ENCODE measurements at regions not wholly inside any gene's neighbourhood (a gene's known extent, or its start where the extent isn't known, plus 50 kb on each side); places are given as distances from the start of the nearest gene placed in this dataset.

DNA sequence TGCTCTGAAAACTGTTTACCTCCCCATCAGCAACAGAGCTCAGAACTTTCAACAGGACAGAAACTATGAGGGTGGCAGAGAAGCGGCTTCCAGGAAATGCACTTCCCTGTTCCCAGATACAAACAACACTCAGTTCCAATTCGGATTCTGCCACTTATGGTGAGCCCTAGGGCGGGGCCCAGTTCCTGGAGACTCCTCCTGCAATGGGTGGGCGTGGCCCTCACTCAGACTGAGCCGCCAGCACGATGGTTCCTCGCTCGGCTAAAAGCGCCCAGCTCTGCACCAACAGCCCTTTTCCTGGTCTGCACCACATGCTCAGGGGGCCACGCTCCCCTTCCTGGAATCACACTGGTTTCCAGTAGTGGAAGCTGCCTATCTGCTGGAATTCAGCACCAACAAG lies 314.1 kb downstream of the CTTN start:
- DNase-seq = no peak

DNA sequence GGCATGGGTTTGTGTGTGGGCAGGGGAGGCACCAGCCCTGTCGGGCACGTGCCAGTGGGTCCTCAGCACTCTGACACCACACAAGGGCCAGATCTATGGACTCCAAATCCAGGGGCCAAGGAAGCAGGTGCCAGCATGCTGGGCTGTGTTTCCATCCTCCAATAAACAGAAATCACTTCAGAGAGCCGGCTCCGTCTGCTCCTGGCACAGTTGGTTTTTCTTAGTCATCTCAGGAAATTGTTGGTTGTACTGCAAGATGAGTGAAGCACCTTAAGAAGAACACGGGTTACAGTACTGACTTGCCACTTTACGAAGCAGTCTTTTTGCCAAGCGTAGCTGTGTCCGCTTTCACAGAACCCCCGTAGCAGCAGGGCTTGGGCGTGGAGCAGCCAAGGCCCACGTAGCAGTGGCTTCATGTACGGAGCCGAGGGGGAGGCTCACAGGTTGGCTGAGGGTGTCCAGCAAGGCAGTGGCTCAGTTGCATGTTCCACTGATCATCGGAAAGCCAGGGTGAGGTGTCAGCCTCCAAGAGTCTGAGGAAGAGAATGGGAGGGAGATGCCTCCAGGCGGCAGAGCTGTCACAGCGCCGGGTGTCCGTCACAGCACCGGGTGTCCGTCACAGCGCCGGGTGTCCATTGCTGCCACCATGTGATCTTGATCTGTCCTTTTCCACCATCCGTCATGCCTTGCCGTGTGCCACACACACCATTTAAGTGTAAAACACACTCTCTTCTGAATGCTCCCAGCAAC lies 314.9 kb downstream of the CTTN start:
- no peak for DNase-seq

DNA sequence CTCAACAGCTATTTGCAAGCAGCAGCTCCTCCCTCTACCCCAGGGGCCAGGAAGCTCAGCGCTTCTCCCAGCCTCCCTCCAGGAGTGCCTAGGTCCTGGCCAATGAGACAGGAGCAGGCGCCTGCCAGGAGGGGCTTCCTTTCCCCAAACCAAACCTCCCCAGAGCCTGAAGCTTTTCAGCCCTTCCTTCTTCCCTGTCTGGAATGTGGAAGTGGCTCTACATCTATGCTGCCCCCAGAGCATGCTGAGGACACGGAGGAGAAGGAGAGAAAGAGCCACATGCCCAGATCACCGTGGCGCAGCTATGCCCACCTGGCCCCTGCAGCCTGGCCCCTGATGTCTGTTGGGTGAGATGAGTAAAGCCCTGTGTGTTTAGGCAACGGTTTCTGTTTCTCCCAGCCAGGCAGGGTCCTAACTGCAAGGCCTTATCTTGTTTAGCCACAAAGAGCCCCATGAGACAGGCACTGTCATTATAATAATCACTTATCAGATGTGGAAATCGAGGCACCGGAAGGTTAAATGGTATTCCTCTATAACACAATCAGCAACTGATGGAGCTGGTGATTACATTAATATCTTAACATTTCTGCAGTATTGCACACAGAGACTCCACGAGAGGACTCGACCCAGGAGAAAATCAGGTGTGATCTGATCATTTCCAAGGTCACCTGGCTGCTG lies 315.8 kb downstream of the CTTN start:
- no peak for DNase-seq

DNA sequence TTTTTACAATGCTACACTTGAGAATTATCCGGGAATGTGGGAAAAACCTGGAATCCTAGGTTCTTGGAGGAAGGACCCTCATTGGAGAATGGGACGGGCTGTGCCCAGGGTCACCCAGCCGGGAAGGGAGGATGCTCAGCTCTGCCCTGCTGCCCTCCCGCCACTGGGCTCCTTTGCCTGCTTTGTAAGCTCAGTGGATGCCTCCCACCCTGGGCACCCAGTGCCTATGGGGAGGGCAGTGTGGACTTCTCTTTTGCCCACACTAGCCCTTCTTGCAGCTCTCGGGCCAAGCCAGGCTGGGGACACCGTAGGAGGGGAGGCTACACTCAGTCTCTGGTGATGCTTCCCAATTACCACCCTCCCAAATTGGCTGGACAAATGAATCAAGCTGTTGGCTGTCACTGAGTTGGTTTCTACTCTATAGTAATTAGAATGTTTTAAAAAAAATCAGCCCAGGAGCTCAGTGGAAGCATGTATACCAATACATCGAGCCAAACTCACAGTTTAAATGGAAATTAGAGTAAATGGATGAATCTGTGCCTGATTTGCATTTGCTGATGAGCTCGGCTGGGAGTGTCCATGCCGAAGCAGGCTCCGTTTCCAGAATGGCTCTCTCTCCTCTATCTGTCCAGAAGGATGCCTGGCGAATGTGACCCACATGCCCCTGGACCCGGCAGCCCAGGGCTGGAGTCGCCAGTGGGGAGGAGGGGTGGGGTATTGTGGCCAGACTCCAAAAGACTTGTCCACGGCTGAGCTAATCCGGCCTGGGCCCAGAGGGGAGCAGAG lies 317.0 kb downstream of the CTTN start:
- no peak for DNase-seq

DNA sequence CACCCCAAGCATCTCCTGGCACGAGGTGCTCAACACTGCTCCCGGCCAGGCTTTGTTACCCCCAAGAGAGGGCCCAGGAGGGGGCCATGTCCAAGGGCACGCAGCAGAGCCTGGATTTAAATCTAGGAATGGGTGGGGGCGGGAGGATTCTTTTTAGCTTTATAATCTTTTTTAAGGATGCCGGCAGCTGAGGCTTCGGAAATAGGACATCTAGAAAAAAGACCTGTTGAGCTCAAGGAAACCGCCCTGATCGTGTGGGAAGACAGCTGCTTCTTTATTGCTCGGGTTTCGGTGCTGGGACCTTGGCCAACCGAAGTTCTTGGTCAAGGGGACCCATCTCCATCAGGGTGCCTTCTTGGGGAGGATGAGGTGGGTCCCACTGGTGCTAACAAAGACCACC lies 317.9 kb downstream of the CTTN start:
- no peak for DNase-seq

DNA sequence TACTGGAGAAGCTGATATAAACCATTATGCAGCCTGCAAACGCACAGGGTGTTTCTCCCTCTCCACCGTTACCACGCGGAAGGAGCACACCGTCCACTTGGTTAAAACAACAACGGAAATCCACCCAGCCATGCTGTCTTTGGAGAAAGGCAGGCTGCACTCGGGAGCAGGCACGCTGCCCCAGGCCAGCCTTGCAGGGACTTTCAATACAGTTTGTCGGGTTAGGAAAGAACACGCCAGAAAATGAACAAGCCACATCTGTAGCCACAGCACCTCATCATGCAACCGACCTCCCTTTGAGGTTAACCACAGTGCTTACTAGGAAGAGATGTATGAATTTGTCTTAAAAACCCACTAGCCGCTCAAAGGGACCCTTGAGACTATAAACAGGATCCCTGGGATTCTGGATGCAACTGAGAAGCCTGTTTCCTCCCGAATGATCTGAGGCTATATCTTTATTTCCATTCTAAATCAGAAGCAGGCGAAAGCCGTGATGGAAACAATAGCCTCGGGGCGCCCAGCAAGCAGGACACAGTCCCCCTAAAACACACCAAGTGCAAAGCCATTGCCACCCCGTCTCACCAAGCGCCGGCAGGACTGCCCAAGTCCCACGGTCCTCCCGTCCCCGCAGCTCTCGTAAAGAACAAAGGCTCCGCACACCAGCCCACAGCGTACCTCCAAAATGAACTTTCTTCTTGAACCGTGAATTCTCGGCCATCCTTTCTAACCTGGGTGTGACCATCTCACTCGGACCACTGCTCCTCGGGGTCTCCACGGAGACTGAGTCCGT lies 318.9 kb downstream of the CTTN start:
- DNase-seq = no peak

DNA sequence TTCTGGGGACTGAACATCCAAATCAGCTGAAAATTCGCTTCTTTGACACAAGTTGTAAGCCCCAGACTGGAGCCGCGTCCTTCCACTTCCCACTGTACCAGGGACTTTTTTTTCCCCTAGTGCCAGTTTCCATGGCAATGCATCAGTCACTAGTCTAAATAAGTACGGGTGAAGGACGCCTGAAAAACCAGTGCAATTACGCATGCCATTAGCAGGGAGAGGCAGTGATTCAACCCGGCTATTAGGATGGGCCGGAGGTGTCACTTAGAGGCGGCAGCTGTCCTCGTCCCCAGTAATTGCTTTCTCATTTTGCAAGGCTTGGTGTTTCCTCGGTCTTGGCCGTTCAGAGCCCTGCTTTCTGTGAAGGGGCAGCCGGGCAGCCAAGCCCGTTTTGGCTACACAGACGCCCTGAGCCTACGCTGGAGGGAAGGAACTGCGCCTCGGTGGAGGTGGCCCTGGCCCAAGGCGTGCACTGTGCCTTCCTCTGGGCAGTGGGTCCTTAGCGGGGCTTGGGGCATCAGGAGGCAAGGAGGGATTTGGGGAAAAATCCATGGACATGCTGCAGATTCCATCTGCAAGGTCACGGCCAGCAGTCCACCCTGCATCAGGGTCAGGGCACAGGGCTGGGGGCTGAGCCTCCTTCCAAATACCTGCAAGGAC lies 319.7 kb downstream of the CTTN start:
- DNase-seq = no peak

DNA sequence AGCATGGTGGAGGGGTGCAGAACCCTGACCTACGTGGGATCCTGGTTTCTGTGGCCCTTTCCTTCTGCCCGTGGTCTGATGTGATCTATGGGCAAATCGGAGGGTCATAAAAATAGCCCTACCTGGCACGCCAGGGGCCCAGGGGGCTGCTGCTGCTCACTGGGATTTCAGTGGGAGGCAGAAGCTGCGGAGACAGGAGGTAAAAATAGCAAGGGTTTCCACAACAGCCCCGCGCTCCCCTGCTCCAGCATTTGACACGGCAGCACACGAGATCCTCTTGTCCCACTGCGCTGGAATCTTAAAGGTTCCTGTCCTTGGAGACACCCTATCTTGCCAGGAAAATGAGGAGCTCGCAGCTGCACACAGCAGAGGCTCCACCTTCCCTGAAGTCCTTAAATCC lies 321.2 kb downstream of the CTTN start:
- no peak for DNase-seq

DNA sequence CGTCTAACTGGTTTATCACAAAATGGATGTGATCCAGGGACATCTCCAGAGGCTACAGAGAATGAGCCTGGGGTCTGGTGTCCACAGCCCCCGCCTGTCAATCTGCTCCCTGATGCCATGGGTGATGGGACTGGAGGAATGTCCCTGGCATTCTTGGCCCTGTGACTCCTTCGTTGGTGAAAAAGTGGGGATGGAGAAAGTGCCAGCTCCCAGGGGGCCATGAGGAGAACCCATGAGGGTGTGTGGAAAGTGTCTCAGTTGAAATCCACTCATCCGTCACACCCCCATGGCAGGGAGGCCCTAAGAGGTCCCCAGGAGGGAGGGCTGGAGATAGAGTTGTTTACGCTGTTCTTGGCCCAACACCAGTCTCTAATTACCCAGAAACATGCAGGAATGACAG lies 322.0 kb downstream of the CTTN start:
- no peak for DNase-seq

DNA sequence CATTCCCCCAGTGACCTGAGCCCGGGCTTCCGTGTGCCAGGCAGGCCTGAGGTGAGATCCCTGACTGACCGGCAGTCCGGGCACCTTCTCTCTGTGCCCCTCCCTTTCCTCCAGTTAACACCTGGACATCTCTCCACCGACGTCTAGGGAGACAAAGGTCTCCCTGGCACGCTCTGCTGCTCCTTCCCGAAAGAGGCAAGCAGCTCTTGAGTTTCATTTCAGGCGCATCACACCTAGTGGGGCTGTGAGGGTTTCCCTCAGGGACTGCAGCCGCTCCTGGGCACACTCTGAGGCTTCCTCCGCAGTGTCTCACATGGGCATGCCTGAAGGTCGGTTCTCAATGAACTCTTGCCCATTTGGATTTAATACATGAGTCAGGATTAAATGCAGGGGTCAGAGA lies 322.7 kb downstream of the CTTN start:
- no peak for DNase-seq

DNA sequence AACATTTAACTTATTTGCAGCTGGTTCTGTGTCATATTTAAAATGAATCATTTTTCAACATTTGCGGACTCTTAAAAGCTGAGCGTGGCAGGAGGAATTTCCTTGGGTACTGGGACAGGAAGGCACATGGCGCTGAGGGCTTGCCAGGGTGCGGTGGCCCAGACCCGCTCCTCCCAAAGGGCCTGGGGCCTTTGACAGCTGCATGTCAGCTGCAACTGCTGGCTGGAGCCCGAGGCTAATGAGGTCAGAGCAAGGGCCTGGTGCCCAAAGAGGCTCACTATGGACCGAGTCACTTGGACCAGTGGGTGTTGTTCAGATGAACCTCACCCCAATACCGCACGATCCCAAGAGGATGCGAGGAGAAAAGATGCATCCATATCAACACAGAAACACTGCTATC lies 326.9 kb downstream of the CTTN start:
- no peak for DNase-seq

DNA sequence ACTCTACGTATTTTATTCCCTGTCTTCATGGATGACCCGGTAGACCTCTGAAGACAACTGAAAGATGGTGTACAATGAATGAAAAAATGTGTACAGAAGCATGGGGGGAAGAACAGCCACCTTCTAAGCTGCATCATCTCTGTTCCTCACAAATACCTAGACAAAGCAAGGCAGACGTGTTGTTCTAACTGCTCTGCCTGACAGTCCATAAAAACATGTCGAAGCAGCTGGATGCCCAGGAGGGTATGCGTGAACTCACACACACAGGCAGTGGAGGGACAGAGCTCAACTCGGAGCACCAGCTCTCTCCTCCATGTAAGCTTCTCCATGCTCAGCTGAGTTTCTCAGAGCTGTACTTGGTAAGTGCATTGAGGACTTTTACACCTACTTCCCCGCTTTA lies 327.4 kb downstream of the CTTN start:
- DNase-seq = no peak

DNA sequence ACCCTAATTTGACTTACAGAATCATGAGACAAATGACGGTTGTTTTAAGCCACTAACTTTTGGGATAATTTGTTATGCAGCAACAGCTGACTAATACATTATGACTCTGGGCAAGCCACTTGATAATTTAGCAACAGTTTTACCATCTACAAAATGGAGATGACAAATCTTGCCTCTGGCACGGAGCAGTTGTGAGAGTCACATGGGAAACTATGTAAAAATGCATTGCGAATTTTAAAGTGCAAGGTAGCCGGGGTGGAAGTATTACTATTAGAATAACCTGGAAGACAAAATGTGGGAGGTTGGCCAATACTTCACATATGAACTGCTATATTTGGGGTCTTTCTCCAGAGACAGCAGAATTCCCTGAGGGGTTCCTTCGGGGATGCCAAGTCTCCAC lies 328.7 kb downstream of the CTTN start:
- no peak for DNase-seq

DNA sequence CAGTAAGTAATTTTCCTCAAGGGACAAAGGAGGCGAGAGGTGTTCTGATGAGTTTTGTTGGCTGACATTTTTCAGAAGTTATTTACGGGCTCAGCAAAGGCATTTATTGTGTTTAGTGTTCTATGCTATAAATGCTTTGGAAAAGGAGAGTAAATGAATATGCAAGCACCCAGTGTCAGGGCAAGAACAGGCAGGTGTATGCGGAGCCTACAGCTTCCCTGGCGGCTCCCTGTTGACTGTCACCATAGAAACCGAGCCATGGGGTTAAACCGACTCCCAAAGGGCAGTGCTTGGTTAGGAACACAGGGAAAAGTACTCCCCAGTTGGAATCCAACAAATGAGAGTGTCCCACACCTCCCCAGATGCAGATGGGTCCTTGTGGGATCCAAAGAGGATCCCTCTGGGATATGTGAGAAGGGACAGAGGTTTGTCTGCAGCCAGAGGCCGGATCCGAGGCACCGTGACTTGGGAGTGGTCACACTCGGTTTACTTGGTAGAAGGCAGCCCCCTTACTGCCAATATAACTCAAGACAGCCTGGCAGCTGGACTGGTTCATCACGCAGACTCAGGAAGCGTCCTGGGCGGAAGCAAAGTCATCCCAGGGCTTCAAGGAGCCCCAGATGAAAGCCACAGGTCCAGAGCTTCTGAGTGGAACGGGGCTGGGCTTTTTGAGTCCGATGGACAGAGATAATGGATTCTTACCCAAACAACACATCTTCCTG lies 329.7 kb downstream of the CTTN start:
- DNase-seq = no peak

DNA sequence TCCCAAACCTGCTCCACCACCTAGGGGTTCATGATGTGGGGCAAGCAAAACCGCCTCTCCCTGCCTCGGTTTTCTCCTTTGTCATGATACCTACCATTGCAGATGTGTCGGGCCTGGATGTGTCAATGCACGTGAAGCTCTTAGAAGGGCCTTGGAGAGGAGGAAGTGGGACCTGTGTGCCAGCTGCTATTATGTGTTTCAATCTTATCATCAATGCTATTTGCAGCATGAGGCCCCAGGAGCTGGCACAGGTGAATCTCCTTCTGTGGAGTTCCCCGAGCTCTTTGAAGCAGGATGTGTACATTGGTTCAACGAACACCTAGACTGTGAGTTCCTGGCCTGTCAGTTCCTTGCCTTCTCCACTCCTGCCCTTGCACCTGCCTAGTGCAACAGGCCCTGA lies 331.6 kb downstream of the CTTN start:
- DNase-seq = no peak

DNA sequence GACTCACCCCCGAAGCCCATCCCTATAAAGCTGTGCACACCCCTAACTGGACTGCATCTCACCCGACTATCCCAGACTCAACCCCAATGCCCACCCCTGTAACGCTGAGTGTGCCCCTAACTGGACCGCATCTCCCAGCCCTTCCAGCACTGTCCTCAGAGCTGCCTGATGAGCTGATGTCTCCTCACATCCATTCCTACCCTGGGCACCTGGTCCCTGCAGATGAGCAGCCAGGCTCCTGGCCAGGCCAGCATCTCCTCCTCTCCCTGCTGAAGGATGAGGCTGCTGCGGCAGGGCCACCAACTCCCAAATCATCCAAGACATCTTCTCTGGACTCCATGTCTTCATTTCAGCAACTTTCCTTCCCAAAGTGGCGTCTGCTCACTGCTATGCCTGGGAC lies 332.1 kb downstream of the CTTN start:
- no peak for DNase-seq

DNA sequence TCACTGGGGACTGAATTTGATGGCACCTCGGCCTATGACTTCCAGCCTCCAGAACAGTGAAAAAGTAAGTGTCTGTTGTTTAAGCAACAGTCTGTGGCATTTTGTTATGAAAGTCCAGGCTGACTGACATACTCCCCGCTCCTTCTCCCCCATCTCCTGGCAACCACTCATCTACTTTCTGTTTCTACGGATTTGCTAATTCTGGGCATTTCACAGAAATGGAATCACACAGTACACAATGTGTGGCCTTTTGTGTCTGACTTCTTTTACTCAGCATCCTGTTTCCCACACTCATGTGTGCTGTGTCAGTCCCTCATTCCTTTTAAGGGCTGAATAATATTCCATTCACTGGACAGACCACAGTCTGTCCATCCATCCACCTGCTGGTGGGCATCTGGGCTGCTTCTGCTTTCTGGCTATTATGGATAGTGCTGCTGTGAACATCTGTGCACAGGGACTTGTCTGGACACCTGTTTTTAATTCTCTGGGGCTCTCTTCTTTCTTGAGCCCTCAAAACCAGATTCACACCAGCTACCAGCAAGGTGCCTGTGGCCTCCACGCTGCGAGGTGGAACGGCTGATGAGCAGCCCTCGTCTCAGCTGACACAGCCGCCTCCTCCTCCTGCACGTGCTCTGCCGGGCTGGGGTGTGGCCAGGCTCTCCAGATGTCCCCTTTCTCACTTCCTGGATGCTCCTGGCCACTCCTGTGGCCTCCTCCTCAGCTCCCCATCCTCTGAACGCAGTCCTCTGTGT lies 333.1 kb downstream of the CTTN start:
- DNase-seq = no peak

DNA sequence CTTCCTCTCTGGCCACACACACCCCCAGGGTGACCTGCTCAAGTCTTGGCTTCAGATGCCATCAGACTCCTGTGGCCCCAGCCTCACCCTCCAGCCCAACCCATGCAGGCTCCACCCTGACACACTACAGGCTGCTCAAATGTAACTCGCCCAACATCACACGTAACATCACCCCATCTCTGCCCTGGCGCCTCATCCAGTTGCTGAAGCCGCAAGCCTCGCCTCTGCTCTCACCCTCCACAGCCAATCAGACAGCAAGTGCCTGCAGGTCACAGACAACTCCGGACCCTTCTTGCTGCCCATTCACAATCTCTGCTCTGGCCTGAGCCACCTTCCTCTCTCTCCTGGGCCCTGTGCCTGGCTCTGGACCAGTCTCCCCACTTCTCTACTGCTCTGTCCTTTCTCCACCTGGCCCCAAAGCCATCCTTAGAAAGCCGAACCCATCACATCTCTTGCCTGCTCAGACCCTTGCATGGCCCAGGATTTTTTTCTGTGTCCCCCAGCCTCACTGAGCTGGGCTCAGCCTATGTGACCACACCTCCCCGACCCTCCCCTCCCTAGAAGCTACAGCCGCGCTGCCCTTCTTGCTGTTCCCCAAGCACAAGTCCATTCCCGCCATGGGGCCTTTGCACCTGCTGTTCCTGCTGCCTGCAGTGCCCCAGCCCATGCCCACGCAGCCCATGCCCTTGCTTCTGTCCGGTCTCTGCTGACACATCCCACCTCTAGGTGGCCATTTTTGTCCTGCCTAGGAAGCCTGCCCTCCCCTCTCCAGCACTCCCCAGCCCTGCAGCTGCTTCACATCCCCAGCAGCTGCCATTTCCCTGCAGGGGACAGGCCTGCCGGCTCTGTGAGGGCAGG lies 333.9 kb downstream of the CTTN start:
- no peak for DNase-seq

DNA sequence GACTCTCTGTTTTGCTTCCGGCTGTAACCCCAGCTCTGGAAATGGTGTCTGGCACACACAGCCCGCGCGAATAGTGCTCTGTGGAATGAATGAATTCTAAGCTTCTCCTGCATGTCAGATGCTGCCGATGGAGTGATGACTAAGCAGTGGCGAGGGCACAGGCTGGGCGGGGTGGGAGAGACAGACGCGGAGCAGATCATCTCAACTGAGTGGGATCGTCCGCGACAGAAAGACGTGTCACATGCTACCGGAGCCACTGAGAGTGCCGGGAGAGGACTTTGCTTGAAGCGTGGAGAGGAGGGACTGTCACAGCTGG lies 334.5 kb downstream of the CTTN start:
- no peak for DNase-seq
